LNCaP clone FGC (cell line): ENCODE measurements at regions not wholly inside any gene's neighbourhood (a gene's known extent, or its start where the extent isn't known, plus 50 kb on each side); places are given as distances from the start of the nearest gene placed in this dataset.

Experiments
- DNase-seq: peaks from one replicate; pipeline ENCODE4 v3.0.0-alpha.2; 2011; ENCODE audit warnings: low read depth
- H3K4me3 ChIP-seq: 2 replicates; pipeline ENCODE4 v1.5.1; 2011; ENCODE audit warnings: mild to moderate bottlenecking, low read depth, low read length, control low read depth
- TF ChIP-seq, protein P1 (sequence below): IDR thresholded peaks from 2 replicates; pipeline ENCODE4 v1.5.1; 2012; ENCODE audit warnings: mild to moderate bottlenecking; ENCODE audit not compliant: control insufficient read depth, insufficient read depth; ENCODE audit errors: extremely low read depth

DNA sequence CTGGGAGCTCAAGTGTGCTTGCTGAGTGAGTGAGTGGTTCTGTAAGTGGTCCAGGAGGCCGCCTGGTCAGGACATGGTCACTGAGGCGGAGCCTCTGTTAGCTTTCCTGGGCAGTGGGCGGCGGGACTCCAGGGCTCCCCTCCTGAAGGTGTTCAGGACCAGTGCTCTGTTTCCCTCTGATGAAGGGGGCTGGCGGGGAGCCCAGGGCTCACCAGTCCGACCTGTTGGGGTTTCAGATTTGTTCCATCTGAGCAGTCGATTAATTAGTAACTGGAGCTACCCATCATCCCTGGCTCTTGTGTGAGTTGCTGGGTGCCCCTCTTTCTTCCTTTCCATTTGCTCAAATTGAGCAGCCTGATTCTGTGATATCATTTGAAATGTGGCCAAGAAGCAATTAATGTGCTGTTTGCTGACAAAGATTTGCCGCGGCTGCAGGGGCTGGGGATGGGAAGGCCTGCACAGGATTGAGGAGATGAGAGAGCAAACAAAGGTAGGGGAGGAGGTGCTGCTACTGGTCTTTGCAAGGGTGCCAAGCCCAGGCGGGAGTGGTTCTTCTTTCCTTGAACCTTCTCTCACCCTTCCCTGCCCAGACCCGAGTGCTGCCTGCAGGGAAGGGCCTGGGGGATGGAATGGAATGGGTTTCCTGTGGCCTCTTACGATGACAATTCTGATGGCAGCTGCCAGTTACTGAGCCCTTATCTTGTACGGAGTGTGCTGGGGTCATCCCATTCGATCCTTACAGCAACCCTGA is 92.8 kb upstream of the PITX1 start:
- H3K4me3 ChIP-seq = no peak overlapping the region
- no peak for DNase-seq
- TF ChIP-seq, protein P1, sequence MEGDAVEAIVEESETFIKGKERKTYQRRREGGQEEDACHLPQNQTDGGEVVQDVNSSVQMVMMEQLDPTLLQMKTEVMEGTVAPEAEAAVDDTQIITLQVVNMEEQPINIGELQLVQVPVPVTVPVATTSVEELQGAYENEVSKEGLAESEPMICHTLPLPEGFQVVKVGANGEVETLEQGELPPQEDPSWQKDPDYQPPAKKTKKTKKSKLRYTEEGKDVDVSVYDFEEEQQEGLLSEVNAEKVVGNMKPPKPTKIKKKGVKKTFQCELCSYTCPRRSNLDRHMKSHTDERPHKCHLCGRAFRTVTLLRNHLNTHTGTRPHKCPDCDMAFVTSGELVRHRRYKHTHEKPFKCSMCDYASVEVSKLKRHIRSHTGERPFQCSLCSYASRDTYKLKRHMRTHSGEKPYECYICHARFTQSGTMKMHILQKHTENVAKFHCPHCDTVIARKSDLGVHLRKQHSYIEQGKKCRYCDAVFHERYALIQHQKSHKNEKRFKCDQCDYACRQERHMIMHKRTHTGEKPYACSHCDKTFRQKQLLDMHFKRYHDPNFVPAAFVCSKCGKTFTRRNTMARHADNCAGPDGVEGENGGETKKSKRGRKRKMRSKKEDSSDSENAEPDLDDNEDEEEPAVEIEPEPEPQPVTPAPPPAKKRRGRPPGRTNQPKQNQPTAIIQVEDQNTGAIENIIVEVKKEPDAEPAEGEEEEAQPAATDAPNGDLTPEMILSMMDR = no peak

DNA sequence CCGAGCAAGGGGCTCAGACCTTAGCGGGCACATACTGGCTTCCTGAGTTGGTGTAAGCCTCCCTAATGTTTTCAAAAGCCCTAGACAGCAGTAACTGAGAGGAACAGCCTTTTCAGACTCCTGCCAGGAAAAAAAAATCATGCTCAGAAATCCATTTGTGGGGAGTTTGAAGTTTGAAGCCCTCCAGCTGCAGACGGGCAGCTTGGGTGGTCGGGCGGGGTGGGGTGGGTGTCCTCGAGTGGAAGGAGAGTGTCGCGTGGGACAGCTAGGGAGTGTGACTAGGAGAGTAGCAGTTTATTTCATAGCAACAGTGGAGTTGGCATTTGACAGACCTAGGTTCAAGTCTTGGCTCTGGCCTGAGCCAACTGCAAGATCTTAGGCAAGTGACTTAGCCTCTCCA is 90.7 kb upstream of the PITX1 start:
- DNase-seq = no peak
- TF ChIP-seq, protein P1 = no peak
- H3K4me3 ChIP-seq = no peak overlapping the region

DNA sequence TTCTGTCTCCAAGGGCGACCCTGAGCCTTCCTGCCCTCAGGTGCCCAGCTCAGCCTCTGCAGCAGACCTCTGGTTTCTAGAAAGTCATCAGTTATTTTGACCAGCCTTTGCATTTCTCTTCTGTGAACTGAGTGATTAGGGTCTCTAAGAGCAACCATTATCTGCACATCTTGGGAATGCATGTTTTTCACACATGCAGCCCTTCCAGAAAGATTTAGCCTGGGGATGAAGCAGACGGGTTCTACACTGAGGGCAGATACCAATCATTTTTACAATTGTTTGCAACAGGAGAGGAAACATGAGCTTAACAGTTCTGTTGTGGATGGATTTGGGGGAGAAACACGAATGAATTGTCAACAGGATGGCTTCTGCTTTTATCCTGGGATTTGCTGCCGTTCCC is 90.1 kb upstream of the PITX1 start:
- TF ChIP-seq, protein P1 = no peak
- no peak for DNase-seq
- H3K4me3 ChIP-seq = no peak overlapping the region

DNA sequence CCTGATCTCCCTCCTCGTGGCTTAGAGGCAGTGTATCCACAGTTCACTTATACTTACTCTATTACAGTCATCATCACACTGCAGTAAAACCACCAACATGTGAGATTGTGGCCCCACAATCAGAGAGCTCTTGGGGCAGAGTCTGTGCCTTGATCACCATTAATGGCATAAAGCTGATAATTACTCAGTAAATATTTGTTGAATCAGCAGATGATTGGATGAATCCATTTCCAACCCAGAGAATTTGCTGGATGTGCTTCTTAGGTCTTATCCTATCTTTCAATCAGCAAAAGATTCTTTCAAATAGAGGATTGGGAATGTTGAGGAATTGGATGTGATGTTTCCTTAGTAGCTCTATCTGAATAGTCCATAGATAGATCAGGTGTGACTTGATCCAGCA is 88.8 kb upstream of the PITX1 start:
- TF ChIP-seq, protein P1 = no peak
- H3K4me3 ChIP-seq = no peak overlapping the region
- DNase-seq = no peak

DNA sequence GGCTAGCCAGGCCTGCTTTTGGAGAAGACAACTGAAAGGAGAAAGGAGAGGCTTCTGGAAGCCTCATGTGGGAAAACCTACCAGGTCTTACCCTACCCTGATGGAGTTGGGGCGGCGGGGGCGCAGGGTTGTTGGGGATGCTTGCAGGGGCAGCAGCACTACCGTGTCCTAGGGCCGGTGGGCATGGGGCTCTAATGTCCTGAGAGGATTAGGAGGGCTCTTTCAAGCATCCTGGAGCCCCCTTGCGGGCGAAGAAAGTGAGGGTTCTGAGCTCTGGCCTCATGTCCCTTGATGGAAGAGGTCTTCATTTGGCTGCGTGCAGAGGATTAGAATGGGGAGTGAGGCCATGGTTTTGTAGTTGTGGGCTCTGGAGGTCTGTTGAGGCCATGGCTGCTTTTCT is 86.9 kb upstream of the PITX1 start:
- TF ChIP-seq, protein P1 = no peak
- DNase-seq = no peak
- H3K4me3 ChIP-seq = no peak overlapping the region

DNA sequence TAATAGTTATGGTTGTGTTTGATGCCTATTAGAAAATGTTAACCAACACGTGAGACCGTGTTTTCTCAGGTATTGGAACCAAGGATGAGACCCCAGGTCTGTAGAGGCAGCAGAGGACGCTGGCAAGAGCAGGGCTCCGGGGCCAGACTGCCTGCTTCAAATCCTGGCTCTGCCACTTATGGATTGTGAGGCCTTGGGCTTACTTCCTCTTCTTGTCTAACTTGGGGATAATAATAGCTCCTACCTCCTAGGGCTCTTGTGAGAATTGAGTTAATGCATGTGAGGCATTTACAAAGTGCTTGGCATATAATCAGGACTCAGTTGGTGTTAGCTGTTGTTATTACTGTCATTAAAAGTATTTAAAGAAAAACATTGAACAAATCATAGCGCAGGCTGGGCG is 85.5 kb upstream of the PITX1 start:
- TF ChIP-seq, protein P1 = no peak
- H3K4me3 ChIP-seq = no peak overlapping the region
- no peak for DNase-seq

DNA sequence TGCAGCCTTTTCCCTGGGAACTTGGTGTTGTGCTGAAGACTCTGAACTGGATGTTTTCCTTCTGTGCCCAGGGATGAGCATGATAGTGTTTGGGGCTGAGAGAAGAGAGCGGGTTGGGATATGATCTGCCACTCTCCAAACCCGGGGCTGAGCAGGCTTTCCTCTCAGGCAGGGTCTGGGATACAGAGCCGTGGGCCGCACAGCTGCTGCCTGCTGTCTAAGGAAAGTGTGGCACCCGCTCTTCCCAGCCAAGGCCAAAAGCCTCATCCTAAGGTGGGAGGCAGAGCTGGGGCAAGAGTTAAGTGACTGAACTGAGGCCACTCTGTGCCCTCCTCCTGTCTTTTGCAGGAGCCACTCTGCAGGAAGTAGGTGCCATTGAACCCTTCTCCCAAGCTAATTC is 83.6 kb upstream of the PITX1 start:
- no peak overlapping the region for H3K4me3 ChIP-seq
- TF ChIP-seq, protein P1 = no peak
- no peak for DNase-seq
